ENCODE measurements at regions not wholly inside any gene's neighbourhood (a gene's known extent, or its start where the extent isn't known, plus 50 kb on each side); places are given as distances from the start of the nearest gene placed in this dataset.

GRCh38 chr15:39479911-39480310 lies 101.0 kb upstream of the THBS1 start:
- DNase-seq (ENCODE audit: low spot score), result no peak

- DNase-seq (ENCODE audit: low spot score), result no peak
Measured at GRCh38 chr15:39482459-39482858, 98.4 kb upstream of the THBS1 start.

GRCh38 chr15:39486621-39487457 lies 94.0 kb upstream of the THBS1 start:
- no peak for DNase-seq (ENCODE audit: low spot score)

- DNase-seq (ENCODE audit: low spot score), result no peak
Measured at GRCh38 chr15:39487458-39487735, 93.5 kb upstream of the THBS1 start.

GRCh38 chr15:39488516-39488915 lies 92.4 kb upstream of the THBS1 start:
- no peak for DNase-seq (ENCODE audit: low spot score)

- no peak for DNase-seq (ENCODE audit: low spot score)
Measured at GRCh38 chr15:39488961-39489360, 91.9 kb upstream of the THBS1 start.

- DNase-seq (ENCODE audit: low spot score), result no peak
Measured at GRCh38 chr15:39491115-39491885, 89.6 kb upstream of the THBS1 start.

GRCh38 chr15:39491886-39492490 lies 88.9 kb upstream of the THBS1 start:
- DNase-seq (ENCODE audit: low spot score), result no peak

- DNase-seq (ENCODE audit: low spot score), result no peak
Measured at GRCh38 chr15:39493424-39494067, 87.3 kb upstream of the THBS1 start.

GRCh38 chr15:39494462-39494861 lies 86.4 kb upstream of the THBS1 start:
- DNase-seq (ENCODE audit: low spot score), result no peak

GRCh38 chr15:39495871-39496840 lies 84.7 kb upstream of the THBS1 start:
- DNase-seq (ENCODE audit: low spot score), result no peak

- DNase-seq (ENCODE audit: low spot score), result no peak
Measured at GRCh38 chr15:39497016-39497758, 83.7 kb upstream of the THBS1 start.

- DNase-seq (ENCODE audit: low spot score), result no peak
Measured at GRCh38 chr15:39497759-39498565, 82.9 kb upstream of the THBS1 start.

- DNase-seq (ENCODE audit: low spot score), result no peak
Measured at GRCh38 chr15:39498629-39499028, 82.2 kb upstream of the THBS1 start.

- no peak for DNase-seq (ENCODE audit: low spot score)
Measured at GRCh38 chr15:39499042-39499441, 81.8 kb upstream of the THBS1 start.

GRCh38 chr15:39499681-39500080 lies 81.2 kb upstream of the THBS1 start:
- no peak for DNase-seq (ENCODE audit: low spot score)

GRCh38 chr15:39501366-39502081 lies 79.4 kb upstream of the THBS1 start:
- DNase-seq (ENCODE audit: low spot score), result no peak

- no peak for DNase-seq (ENCODE audit: low spot score)
Measured at GRCh38 chr15:39502082-39502447, 78.8 kb upstream of the THBS1 start.

GRCh38 chr15:39502611-39503195 lies 78.2 kb upstream of the THBS1 start:
- DNase-seq (ENCODE audit: low spot score), result no peak
